ENCODE measurements at regions not wholly inside any gene's neighbourhood (a gene's known extent, or its start where the extent isn't known, plus 50 kb on each side); places are given as distances from the start of the nearest gene placed in this dataset.

DNA sequence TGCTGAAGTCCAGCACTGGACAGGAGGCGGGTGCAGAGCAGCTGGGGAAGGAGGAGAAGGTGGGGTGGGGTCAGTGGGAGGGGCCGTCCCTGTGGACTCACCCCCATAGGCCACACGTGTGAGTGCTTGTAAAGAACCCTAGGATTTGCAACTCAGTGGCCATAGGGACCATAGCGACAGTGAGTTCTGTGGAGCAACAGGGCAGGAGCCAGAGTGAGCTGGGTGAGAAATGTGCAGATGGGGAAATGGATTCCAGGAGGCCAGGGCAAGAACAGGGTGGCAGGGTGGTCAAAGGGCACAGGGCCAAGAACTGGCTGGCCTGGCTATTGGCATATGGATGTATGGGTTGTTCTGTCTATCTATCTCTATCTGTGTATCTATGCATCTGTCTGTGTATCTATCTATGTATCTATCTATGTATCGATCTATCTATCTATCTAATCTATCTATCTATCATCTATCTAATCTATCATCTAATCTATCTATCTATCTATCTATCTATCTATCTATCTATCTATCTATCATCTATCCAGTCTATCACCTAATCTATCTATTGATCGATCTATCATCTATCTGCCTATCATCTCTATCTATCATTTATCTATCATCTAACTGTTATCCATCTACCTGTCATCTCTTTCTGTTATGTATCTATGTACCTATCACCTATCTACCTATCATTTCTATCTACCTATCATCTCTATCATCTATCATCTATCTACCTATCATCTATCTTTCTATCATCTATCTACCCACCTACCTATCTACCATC is 889.0 kb downstream of the TBC1D22A start:
- FAIRE-seq, result no peak

- FAIRE-seq, result no peak
These were observed 885.3 kb downstream of the TBC1D22A start for GRCh38 chr22:47647720-47648119.

DNA sequence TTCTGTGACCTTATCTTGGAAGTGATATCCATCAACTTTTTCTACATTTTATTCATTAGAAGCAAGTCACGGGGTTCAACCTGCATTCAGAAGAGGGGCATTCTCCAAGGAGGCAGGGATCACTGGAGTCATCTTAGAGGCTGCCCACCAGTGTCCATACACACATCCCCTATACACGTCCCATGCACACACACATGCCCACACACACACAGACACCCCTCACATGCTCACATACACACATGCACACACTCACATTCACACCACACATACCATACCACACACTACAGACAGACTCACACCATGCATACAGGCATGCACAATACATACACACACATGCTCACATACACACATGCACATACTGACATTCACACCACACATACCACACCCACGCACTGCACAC is 884.7 kb downstream of the TBC1D22A start:
- no peak for FAIRE-seq

DNA sequence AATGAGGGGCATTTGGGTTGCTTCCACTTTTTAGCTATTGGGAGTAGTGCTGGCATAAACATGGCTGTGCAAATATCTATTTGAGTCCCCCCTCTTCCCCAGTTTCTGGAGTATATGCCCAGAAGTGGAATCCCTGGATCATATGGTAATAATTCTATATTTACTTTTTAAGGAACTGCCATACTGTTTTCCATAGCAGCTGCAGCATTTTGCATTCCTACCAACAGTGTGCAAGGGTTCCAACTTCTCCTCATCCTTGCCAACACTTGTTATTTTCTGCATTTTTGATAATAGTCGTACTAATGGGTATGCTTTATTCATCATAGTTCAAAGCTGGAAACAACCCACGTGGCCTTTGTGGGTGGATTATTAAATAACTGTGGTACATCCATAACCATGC is 883.5 kb downstream of the TBC1D22A start:
- FAIRE-seq, result no peak

GRCh38 chr22:47645450-47645914 is 883.0 kb downstream of the TBC1D22A start:
- no peak for FAIRE-seq

DNA sequence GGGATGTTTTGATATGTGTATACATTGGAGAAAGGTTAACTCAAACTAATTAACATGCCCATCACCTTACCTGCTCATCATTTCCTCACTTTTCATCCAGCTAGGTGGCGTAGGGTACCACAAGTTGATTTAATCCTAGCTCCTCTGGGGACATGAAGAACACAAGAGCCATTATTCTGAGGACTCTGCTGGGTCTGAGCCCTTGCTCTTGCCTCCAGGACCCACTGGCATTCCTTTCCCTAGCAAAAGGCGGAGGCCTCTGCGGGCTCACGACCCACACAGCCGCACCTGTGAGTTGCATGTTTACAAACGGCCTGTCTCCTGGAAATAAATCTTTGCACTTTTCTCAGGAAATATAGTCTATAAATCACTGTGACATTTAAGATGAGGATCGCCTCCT is 871.9 kb downstream of the TBC1D22A start:
- FAIRE-seq, result no peak

DNA sequence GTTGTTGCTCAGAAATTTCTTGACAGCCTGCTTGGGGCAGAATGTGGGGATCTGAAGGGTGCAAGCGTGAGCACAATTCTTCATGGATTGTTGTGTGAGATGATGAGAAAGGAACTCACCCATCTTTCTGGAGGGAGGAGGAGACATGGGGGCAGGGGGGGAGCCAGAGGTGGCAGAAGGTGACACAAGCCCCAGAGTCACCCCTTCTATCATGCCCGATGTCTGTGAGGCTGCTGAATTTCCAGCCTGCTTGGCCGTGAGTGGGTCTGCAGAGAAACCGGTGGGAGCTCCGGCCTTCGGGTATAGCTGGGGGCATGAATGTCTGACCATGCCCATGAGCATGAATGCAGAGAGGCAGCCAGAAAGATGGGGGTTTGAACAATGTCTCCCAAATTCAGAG is 870.7 kb downstream of the TBC1D22A start:
- FAIRE-seq, result no peak

- FAIRE-seq, result no peak
These were observed 870.3 kb downstream of the TBC1D22A start for GRCh38 chr22:47632701-47633100.

GRCh38 chr22:47631571-47632102 is 869.2 kb downstream of the TBC1D22A start:
- FAIRE-seq, result no peak

DNA sequence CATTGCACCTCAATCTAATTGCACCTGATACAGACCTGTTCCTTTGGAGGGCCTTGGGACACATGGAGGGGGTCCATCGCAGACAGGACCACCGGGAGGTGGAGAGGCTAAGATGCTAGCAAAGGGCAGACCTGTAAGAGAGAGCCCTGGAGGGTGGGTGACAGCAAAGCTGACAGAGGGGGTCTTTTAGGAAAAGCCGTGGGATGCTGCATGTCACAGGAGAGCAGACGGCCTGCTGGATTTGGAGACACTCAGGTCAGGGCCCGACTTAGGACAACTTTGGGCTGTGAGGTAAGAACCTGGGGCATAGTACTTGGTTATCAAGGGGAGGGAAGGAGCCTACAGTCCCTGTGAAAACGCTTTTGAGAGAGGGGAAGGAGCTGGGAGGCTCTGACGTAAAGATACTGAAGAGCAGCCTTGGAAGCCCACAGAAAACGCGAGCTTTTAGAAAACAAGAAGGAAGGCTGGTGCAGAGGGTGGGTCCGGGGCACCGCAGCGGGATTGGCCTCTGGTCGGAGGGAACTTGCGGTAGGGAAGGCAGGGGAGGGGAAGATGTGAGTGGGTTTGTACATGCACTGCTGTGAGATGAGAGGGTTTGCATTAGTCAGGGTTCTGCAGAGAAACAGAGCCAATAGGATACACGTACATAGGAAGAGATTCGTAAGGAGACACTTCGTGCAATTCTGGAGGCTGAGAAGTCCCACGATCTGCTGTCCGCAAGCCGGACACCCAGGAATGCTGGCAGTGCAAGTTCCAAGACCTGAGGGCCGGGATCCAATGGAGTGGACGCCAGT is 868.5 kb downstream of the TBC1D22A start:
- FAIRE-seq, result no peak

- FAIRE-seq, result no peak
These were observed 867.6 kb downstream of the TBC1D22A start for GRCh38 chr22:47629791-47630655.

DNA sequence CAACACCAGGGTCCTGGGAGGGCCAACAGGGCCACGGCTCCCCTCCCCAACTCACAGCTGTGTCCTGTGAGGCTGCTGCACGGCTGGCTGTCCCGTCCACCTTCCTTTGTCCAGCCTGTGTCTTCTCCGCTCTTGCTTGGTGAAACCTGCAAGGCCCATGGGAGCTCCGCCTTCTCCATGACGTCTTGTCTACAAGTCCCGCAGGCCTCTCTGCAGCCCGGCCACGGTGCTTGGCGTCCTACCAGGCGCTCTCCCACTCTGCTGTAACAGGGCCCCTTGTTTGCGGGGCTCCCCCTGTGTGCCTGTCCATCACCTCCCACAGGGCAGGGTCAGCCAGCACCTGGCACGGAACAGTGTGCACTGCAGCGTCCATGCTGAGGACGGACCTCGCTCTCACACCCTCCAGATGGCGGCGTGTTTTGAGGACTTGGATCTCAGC is 866.8 kb downstream of the TBC1D22A start:
- FAIRE-seq, result no peak

DNA sequence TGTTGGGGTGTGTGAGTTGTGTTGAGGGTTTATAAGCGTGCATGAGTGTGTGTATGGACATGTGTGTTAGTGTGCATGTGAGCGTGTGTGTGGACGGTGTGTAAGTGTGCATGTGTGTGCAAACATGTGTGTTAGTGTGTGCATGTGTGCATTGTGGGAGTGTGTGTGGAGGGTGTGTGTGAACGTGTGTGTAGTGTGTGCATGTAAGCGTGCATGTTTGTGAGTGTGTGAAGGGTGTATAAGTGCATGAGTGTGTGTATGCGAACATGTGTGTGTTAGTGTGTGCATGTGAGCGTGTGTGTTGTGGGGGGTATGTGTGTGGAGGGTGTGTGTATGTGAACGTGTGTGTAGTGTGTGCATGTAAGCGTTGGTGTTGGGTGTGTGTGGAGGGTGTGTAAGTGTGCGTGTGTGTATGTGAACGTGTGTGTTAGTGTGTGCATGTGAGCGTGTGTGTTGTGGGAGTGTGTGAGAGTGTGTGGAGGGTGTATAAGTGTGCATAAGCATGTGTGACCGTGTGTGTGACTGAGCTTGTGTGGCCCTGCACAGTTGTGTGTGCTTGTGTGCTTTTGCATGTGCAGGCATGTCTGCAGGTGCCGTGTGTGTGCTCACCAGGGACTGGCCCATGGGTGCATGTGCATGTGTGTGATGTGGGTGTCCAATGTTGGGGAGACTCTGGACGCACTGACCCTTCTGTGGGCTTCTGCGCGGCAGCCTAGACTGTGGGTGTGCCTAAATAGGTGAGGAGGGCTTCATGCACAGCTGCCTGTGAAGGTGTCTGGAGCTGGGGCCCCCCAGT is 866.2 kb downstream of the TBC1D22A start:
- FAIRE-seq, result no peak

- FAIRE-seq, result no peak
These were observed 865.3 kb downstream of the TBC1D22A start for GRCh38 chr22:47627556-47628253.

DNA sequence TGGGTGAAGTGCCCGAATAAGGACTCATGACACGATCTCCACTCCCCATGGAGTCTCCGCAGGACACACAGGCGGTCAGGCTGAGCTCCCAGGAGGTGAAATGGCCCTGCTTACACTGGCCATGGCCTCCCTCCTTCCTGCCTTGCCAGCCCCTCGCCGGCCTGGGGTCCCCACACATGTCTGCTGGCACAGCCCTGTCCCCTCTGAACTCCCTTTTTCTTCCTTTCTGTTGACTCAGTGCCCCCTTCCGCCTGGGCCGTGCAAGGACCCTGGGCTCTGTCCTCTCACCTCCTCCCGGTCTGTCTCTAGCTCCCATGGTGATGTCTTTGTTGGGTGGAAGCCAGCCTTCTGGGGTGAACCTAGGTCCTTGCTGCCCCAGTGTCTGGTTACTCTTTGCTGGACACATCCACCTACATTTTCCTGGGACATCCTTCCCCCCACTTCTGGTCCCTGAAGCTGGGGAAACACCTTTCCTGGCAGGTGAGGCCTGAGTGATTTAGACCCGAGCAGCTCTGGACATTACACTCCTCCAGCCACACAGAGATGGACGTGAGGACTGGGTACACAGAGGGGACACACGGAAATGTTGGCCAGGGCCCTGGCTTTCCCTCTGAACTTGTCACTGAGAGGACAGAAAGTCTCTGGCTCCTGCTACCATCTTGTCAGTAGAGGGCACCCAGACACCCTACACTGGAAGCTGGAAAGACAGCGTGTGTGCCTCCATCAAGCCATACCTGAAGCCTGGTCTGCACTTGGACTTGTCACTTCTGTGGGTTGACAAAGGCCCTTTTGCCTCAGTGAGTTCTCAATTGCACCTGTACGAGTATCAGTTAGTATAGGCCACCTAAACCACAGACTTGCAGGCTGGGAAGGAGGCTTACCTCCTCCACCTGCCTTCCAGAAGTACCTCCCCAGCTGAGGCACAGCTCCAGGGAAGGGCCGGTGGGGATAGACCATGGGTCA is 864.3 kb downstream of the TBC1D22A start:
- FAIRE-seq, result no peak

GRCh38 chr22:47625531-47626427 is 863.3 kb downstream of the TBC1D22A start:
- FAIRE-seq, result no peak

GRCh38 chr22:47625013-47625385 is 862.5 kb downstream of the TBC1D22A start:
- no peak for FAIRE-seq

- no peak for FAIRE-seq
These were observed 862.0 kb downstream of the TBC1D22A start for GRCh38 chr22:47624252-47625012.
